ENCODE measurements at regions not wholly inside any gene's neighbourhood (a gene's known extent, or its start where the extent isn't known, plus 50 kb on each side); places are given as distances from the start of the nearest gene placed in this dataset.

- intact Hi-C loops (cut with micrococcal nuclease): no loop called here
- no peaks in the 10 kb centered on the region for H3K36me3 Mint-ChIP-seq (ENCODE audit: low read depth)
These were observed 67.5 kb upstream of the CLDN14 start for GRCh38 chr21:36547464-36547863.

DNA sequence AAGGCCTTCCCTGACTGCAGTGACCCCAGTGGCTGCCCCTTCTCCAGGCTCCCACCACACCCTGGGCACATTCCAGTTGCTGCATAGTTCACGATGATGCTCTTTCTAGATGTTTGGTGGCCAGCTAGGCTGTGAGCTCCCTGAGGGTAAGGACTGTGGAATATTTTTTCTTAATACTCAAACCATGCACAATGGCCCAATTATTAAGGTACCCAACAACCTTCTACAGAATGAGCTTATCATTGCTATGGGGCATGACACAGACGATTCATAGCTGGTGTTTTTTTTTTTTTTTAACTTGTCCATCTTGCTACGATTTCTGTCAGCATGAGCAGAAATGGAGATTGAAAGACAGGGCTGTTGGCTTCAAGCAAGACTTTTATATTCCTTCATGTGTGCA lies 68.9 kb upstream of the CLDN14 start:
- Mint-ChIP-seq H3K4me3 (ENCODE audit: low read depth) (no peak overlapping the region), H3K27ac (no peak overlapping the region), H3K27me3 (ENCODE audit: low read depth) (peaks cover 5% of the 10 kb centered on the region), H3K4me1 (ENCODE audit: low read depth) (peaks cover 4% of the 10 kb centered on the region), H3K36me3 (ENCODE audit: low read depth) (no peaks in the 10 kb centered on the region), H3K9me3 (no peaks in the 10 kb centered on the region)
- intact Hi-C loops (cut with micrococcal nuclease): no loop called here
- DNase-seq (ENCODE audit: low spot score): no peak

More at GRCh38 chr21:36547464-36547863, 67.5 kb upstream of the CLDN14 start:
- no peaks in the 10 kb centered on the region for H3K9me3 Mint-ChIP-seq
- H3K4me1 Mint-ChIP-seq (ENCODE audit: low read depth): peaks cover 4% of the 10 kb centered on the region
- H3K27me3 Mint-ChIP-seq (ENCODE audit: low read depth): peaks cover 10% of the 10 kb centered on the region
- no peak for DNase-seq (ENCODE audit: low spot score)
- H3K4me3 Mint-ChIP-seq (ENCODE audit: low read depth): no peak overlapping the region
- no peak overlapping the region for H3K27ac Mint-ChIP-seq

- Mint-ChIP-seq H3K9me3 (no peaks in the 10 kb centered on the region), H3K36me3 (ENCODE audit: low read depth) (no peaks in the 10 kb centered on the region), H3K4me3 (ENCODE audit: low read depth) (no peak overlapping the region), H3K27ac (no peak overlapping the region), H3K4me1 (ENCODE audit: low read depth) (peaks cover 4% of the 10 kb centered on the region), H3K27me3 (ENCODE audit: low read depth) (peaks cover 3% of the 10 kb centered on the region)
- no peak for DNase-seq (ENCODE audit: low spot score)
- intact Hi-C loops (cut with micrococcal nuclease): no loop called here
These were observed 69.5 kb upstream of the CLDN14 start for GRCh38 chr21:36549470-36549869.

DNA sequence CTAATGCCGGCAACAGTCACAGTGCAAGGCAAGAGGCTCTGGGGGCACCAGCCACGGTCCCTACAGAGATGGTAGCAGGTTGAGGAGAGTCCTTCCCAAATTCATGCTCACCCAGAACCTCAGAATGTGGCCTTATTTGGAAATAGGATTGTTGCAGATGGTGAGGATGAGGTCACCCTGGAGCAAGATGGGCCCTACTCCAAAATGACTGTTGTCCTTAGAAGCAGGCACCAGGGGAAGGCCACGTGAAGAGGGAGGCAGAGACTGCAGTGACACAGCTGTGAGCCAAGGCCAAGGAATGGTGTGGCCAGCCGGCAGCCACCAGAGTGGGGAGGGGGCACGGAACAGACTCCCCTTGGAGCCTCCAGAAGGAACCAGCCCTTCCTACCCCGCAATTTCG lies 70.8 kb upstream of the CLDN14 start:
- intact Hi-C loops (cut with micrococcal nuclease): no loop called here
- H3K36me3 Mint-ChIP-seq (ENCODE audit: low read depth): no peaks in the 10 kb centered on the region
- peaks cover 5% of the 10 kb centered on the region for H3K4me1 Mint-ChIP-seq (ENCODE audit: low read depth)
- H3K4me3 Mint-ChIP-seq (ENCODE audit: low read depth): no peak overlapping the region
- no peak overlapping the region for H3K27ac Mint-ChIP-seq
- H3K9me3 Mint-ChIP-seq: no peaks in the 10 kb centered on the region
- peaks cover 1% of the 10 kb centered on the region for H3K27me3 Mint-ChIP-seq (ENCODE audit: low read depth)
- no peak for DNase-seq (ENCODE audit: low spot score)

- Mint-ChIP-seq H3K9me3 (no peaks in the 10 kb centered on the region), H3K27ac (no peak overlapping the region), H3K27me3 (ENCODE audit: low read depth) (peaks cover 1% of the 10 kb centered on the region), H3K4me1 (ENCODE audit: low read depth) (peaks cover 9% of the 10 kb centered on the region), H3K36me3 (ENCODE audit: low read depth) (no peaks in the 10 kb centered on the region), H3K4me3 (ENCODE audit: low read depth) (no peak overlapping the region)
- no peak for DNase-seq (ENCODE audit: low spot score)
- intact Hi-C loops (cut with micrococcal nuclease): no loop called here
These were observed 71.4 kb upstream of the CLDN14 start for GRCh38 chr21:36551321-36551720.

DNA sequence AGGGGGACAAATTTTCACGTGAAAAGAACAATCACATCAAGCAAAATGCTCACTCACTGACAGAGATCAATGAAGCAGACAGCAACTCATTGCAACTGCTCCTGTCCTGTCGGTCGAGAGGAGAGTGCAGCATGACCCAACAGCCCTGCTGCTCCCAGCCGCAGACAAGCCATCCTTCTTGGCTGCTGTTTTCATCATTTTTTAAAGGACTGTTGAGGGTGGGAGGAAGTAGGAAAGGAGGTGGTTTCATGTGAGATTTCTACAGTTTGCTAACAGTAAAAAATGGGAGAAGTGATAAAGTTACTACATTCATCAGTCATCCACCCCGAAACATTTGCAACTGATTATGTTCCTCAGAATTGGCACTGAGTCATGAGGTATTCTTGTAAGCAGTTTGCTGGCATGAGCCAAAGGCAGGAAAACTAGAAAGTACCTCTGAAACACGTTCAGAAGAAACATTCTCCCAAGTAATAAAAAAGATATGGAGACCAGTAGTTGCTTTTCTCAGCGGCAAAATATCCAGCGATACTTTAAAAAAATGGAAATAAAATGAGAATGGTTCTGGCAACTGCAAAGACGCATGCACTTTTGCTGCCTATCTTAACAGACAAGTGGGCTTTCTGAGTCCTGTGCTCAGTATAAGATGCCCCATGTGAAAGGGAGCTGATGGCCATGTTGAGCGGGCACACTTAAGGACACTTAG lies 72.0 kb upstream of the CLDN14 start:
- DNase-seq (ENCODE audit: low spot score): no peak
- Mint-ChIP-seq H3K4me3 (ENCODE audit: low read depth) (no peak overlapping the region), H3K27me3 (ENCODE audit: low read depth) (no peaks in the 10 kb centered on the region), H3K36me3 (ENCODE audit: low read depth) (no peaks in the 10 kb centered on the region), H3K27ac (no peak overlapping the region), H3K4me1 (ENCODE audit: low read depth) (peaks cover 9% of the 10 kb centered on the region), H3K9me3 (no peaks in the 10 kb centered on the region)
- intact Hi-C loops (cut with micrococcal nuclease): no loop called here

GRCh38 chr21:36552434-36552785 lies 72.5 kb upstream of the CLDN14 start:
- peaks cover 9% of the 10 kb centered on the region for H3K4me1 Mint-ChIP-seq (ENCODE audit: low read depth)
- no peaks in the 10 kb centered on the region for H3K27me3 Mint-ChIP-seq (ENCODE audit: low read depth)
- no peak overlapping the region for H3K27ac Mint-ChIP-seq
- no peaks in the 10 kb centered on the region for H3K36me3 Mint-ChIP-seq (ENCODE audit: low read depth)
- intact Hi-C loops (cut with micrococcal nuclease): no loop called here
- no peaks in the 10 kb centered on the region for H3K9me3 Mint-ChIP-seq
- no peak for DNase-seq (ENCODE audit: low spot score)
- no peak overlapping the region for H3K4me3 Mint-ChIP-seq (ENCODE audit: low read depth)

- H3K9me3 Mint-ChIP-seq: no peaks in the 10 kb centered on the region
- H3K27ac Mint-ChIP-seq: no peak overlapping the region
- no peak for DNase-seq (ENCODE audit: low spot score)
These were observed 73.5 kb upstream of the CLDN14 start for GRCh38 chr21:36553406-36553805.

GRCh38 chr21:36554411-36555157 lies 74.7 kb upstream of the CLDN14 start:
- Mint-ChIP-seq H3K4me3 (ENCODE audit: low read depth) (no peak overlapping the region), H3K27me3 (ENCODE audit: low read depth) (no peaks in the 10 kb centered on the region)

More at GRCh38 chr21:36553406-36553805, 73.5 kb upstream of the CLDN14 start:
- H3K36me3 Mint-ChIP-seq (ENCODE audit: low read depth): no peaks in the 10 kb centered on the region
- no peaks in the 10 kb centered on the region for H3K27me3 Mint-ChIP-seq (ENCODE audit: low read depth)
- intact Hi-C loops (cut with micrococcal nuclease): no loop called here
- H3K4me3 Mint-ChIP-seq (ENCODE audit: low read depth): no peak overlapping the region
- H3K4me1 Mint-ChIP-seq (ENCODE audit: low read depth): peaks cover 9% of the 10 kb centered on the region

DNA sequence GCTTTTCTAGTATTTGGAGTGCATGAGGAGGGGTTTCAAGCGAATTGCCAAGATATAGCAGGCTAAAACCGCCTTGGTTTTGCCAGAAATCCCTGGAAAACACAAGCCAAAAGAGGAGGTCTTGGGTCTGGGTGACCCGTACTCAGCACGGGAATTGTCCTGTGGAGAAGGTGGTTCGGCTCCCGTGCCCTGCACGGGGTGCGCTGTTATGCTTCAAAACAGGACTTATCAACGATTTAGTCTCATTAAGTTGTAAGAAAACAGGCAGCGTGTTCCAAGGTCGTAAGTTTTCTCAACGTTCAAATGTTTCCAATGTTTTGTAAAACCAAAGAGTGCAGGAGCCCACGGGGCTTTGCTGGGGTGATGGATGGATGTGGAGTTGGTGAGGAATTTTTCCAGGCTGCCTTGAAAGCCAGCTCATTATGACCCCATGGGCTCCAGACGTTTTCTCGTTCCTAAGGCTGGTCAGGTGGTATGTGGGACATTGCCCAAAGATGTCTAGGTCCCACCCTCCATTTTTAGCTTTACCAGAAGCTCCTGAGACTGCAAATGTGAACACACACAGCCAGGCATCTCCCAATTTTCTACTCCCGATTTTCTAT lies 75.4 kb upstream of the CLDN14 start:
- Mint-ChIP-seq H3K4me1 (ENCODE audit: low read depth) (peaks cover 9% of the 10 kb centered on the region), H3K27me3 (ENCODE audit: low read depth) (no peaks in the 10 kb centered on the region), H3K9me3 (no peaks in the 10 kb centered on the region), H3K4me3 (ENCODE audit: low read depth) (no peak overlapping the region), H3K36me3 (ENCODE audit: low read depth) (no peaks in the 10 kb centered on the region), H3K27ac (no peak overlapping the region)
- DNase-seq (ENCODE audit: low spot score): no peak
- intact Hi-C loops (cut with micrococcal nuclease): no loop called here

More at GRCh38 chr21:36554411-36555157, 74.7 kb upstream of the CLDN14 start:
- no peaks in the 10 kb centered on the region for H3K9me3 Mint-ChIP-seq
- no peak overlapping the region for H3K27ac Mint-ChIP-seq
- H3K36me3 Mint-ChIP-seq (ENCODE audit: low read depth): no peaks in the 10 kb centered on the region
- H3K4me1 Mint-ChIP-seq (ENCODE audit: low read depth): peaks cover 9% of the 10 kb centered on the region
- no peak for DNase-seq (ENCODE audit: low spot score)
- intact Hi-C loops (cut with micrococcal nuclease): no loop called here

- no peaks in the 10 kb centered on the region for H3K9me3 Mint-ChIP-seq
These were observed 77.4 kb upstream of the CLDN14 start for GRCh38 chr21:36557316-36557715.

GRCh38 chr21:36560933-36561575 lies 81.1 kb upstream of the CLDN14 start:
- Mint-ChIP-seq H3K36me3 (ENCODE audit: low read depth) (no peaks in the 10 kb centered on the region), H3K4me1 (ENCODE audit: low read depth) (peaks cover 1% of the 10 kb centered on the region), H3K27ac (no peak overlapping the region), H3K9me3 (no peaks in the 10 kb centered on the region), H3K4me3 (ENCODE audit: low read depth) (no peak overlapping the region), H3K27me3 (ENCODE audit: low read depth) (peaks cover 3% of the 10 kb centered on the region)
- no peak for DNase-seq (ENCODE audit: low spot score)
- intact Hi-C loops (cut with micrococcal nuclease): no loop called here

More at GRCh38 chr21:36557316-36557715, 77.4 kb upstream of the CLDN14 start:
- intact Hi-C loops (cut with micrococcal nuclease): no loop called here
- Mint-ChIP-seq H3K4me3 (ENCODE audit: low read depth) (no peak overlapping the region), H3K27ac (no peak overlapping the region), H3K36me3 (ENCODE audit: low read depth) (no peaks in the 10 kb centered on the region), H3K27me3 (ENCODE audit: low read depth) (peaks cover 3% of the 10 kb centered on the region), H3K4me1 (ENCODE audit: low read depth) (peaks cover 5% of the 10 kb centered on the region)
- DNase-seq (ENCODE audit: low spot score): no peak

Data from activated T-helper 2 cell treated with anti-CD3 and anti-CD28 coated beads, Interferon-gamma antibody, Interleukin-2, Interleukin-4, amounts not matched to agents 10 μg/mL and 5 μg/mL and 100 μg/mL, durations not matched to agents 14 hours and 24 hours and 36 hours (primary cell).